Activated naive CD8-positive, alpha-beta T cell treated with anti-CD3 and anti-CD28 coated beads, Interleukin-2, amount 50 U/mL, for 24 hours (primary cell): ENCODE measurements at regions not wholly inside any gene's neighbourhood (a gene's known extent, or its start where the extent isn't known, plus 50 kb on each side); places are given as distances from the start of the nearest gene placed in this dataset.

ENCODE experiments used
- ATAC-seq: fragments of 150-1000 bp; cut with Tn5 transposase; one replicate; pipeline ENCODE4 v1.10.0; 2021
- DNase-seq: peaks from one replicate; pipeline ENCODE4 v3.0.0; 2021
- H3K27ac Mint-ChIP-seq: one replicate; pipeline ENCODE4 v1.8.0; 2021; ENCODE audit warnings: mild to moderate bottlenecking, mixed read lengths
- H3K27me3 Mint-ChIP-seq: one replicate; pipeline ENCODE4 v1.8.0; 2021; ENCODE audit warnings: mixed read lengths
- H3K36me3 Mint-ChIP-seq: one replicate; pipeline ENCODE4 v1.8.0; 2021; ENCODE audit warnings: low read depth, mixed read lengths
- H3K4me1 Mint-ChIP-seq: one replicate; pipeline ENCODE4 v1.8.0; 2021; ENCODE audit warnings: mixed read lengths
- H3K4me3 Mint-ChIP-seq: one replicate; pipeline ENCODE4 v1.8.0; 2021; ENCODE audit warnings: mild to moderate bottlenecking, moderate library complexity, mixed read lengths
- H3K9me3 Mint-ChIP-seq: one replicate; pipeline ENCODE4 v1.8.0; 2021; ENCODE audit warnings: mixed read lengths

DNA sequence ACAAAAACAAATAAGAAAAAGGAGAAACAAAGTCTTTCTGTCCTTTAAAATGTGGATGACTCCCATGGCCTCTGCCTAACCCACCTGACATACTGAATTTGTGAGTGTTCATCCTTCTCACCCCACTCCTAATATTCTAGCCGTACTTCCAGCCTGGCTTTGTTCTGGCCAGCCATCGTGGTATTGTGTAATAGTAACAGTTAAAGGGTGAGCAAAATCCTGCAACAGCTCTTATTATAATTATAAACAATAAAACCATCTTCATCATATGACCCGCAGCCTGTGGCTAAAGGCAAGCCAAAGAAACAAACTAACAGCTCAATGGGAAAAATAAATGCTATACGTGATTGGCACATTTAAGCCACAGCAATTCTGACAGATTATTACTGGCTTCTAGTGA lies 721.6 kb upstream of the TENM4 start:
- ATAC-seq = no peak
- no peaks in the 10 kb centered on the region for H3K4me1 Mint-ChIP-seq
- DNase-seq = no peak
- H3K27ac Mint-ChIP-seq = no peak overlapping the region
- peaks cover 8% of the 10 kb centered on the region for H3K9me3 Mint-ChIP-seq
- no peaks in the 10 kb centered on the region for H3K27me3 Mint-ChIP-seq
- H3K4me3 Mint-ChIP-seq = no peak overlapping the region
- H3K36me3 Mint-ChIP-seq = no peaks in the 10 kb centered on the region

DNA sequence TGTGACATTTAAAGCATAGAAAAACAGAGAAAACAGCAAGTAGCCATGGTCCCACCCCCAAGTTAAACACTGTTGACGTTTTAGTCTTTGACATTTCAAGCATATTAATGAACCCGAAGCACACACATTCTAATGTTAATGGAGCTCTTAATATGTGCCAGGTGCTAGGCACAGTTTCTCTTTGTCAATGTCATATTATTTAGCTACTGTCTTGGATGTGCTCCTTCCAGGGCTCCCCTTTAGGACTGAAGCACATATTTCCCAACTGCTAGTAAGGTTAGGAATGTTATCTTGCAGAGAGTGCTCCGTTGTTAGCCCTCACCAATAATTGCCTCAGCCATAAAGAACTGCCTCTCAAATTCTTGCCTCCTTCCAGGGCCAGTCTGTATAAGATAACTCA lies 716.6 kb upstream of the TENM4 start:
- Mint-ChIP-seq H3K36me3 (no peaks in the 10 kb centered on the region), H3K27ac (no peak overlapping the region), H3K9me3 (peaks cover 4% of the 10 kb centered on the region), H3K27me3 (no peaks in the 10 kb centered on the region), H3K4me1 (no peaks in the 10 kb centered on the region), H3K4me3 (no peak overlapping the region)
- DNase-seq = no peak
- ATAC-seq = no peak

DNA sequence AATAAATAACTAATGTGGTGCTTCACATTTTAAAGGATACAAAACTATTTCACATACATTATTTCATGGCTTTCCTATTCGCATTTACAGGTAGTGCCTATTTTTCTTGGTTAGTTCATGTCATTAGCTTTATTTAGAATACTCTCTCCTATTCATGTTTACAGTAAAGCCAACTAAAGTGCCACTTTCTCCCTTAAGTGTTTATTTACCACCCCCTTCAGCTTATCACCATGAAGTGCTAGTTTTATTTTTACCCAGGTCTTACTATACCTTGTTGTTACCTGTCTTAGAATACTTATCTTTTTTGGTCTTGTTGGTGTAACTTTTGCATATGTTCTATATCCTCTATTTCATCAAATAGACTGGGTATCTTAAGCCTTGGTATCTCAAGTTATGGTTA lies 715.2 kb upstream of the TENM4 start:
- H3K4me3 Mint-ChIP-seq = no peak overlapping the region
- ATAC-seq (no peak), DNase-seq (no peak)
- H3K27ac Mint-ChIP-seq = no peak overlapping the region
- no peaks in the 10 kb centered on the region for H3K4me1 Mint-ChIP-seq
- H3K36me3 Mint-ChIP-seq = no peaks in the 10 kb centered on the region
- no peaks in the 10 kb centered on the region for H3K27me3 Mint-ChIP-seq
- H3K9me3 Mint-ChIP-seq = peaks cover 4% of the 10 kb centered on the region

DNA sequence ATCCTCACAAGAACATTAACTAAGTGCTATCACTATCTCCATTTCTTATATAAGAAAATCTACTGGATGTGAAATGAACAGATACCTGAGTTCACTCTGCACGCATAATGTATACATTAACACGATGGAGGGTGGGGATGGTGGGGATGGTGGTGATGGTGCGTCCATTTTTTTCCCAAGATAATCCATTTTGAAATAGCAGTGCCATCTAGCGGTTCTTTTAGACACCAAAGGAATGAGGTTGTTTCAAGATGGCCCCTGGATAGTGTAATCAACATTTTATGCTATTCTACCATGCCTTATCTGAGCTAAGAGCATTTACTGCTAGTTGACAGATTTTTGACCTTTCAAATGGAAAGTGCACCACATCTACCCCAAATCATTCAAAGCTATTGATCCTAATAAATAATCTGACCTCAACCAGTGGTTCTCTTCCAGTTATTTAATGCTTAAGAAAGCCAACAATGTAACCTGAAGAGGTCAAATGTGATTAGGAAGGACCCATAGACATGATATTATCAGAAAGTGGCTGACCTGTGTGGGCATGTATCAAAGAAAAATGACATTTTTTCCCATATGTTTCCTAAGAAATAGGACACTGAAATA lies 714.7 kb upstream of the TENM4 start:
- H3K27me3 Mint-ChIP-seq = no peaks in the 10 kb centered on the region
- peaks cover 4% of the 10 kb centered on the region for H3K9me3 Mint-ChIP-seq
- no peak for ATAC-seq
- H3K36me3 Mint-ChIP-seq = no peaks in the 10 kb centered on the region
- H3K27ac Mint-ChIP-seq = no peak overlapping the region
- H3K4me1 Mint-ChIP-seq = no peaks in the 10 kb centered on the region
- no peak for DNase-seq
- H3K4me3 Mint-ChIP-seq = no peak overlapping the region

DNA sequence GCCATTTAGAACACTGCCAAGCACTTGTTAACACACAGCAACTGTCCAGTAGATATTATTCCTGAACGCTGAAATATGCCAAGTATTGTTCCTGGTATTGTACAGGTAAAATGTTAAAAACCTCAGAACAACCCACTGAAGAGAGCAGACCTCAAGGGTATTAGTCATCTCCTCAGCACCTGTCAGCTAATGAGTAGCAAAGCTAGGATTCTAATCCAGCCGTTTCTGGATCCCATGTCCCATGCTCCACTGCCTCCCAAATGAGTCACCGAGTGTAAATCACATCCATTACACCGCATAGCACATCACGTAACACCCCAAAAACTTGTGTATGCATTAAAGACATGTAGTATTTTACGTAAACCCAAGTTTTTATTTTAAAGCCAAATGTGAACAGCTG lies 705.4 kb upstream of the TENM4 start:
- no peaks in the 10 kb centered on the region for H3K27me3 Mint-ChIP-seq
- no peak overlapping the region for H3K27ac Mint-ChIP-seq
- no peak for DNase-seq
- no peaks in the 10 kb centered on the region for H3K9me3 Mint-ChIP-seq
- no peak overlapping the region for H3K4me3 Mint-ChIP-seq
- ATAC-seq = no peak
- no peaks in the 10 kb centered on the region for H3K36me3 Mint-ChIP-seq
- no peaks in the 10 kb centered on the region for H3K4me1 Mint-ChIP-seq

DNA sequence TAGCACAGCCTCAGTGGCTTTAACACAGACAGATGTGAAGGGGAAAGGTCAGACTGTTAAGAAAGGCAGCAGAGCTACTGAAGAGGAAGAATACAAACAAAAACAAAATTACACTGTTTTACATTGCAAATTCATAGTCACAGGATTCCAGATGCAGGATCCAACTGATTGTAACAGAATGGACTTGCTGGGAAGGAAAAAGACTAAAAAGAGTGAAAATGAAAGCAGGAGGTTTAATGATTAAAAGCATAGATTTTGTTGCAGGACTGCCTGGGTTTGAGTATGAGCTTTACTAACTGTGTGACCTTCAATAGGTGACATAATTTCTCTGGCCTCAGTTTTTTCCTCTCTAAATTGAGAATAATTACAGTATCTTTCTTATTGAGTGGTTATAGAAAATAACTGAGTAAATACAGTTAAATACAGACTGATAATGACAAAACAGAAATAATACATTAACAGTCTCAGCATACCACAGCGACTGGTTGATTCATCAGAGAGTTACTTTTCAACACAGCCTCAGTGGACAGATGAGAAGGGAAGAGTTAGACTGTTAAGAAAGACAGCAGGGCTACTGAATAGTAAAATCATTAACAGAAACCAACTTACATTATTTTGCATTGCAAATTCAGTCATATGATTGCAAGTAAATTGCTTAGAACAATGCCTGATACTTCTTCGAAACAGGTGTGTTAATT lies 704.2 kb upstream of the TENM4 start:
- no peaks in the 10 kb centered on the region for H3K36me3 Mint-ChIP-seq
- H3K9me3 Mint-ChIP-seq = no peaks in the 10 kb centered on the region
- H3K4me1 Mint-ChIP-seq = no peaks in the 10 kb centered on the region
- no peak overlapping the region for H3K27ac Mint-ChIP-seq
- ATAC-seq (no peak), DNase-seq (no peak)
- H3K4me3 Mint-ChIP-seq = no peak overlapping the region
- no peaks in the 10 kb centered on the region for H3K27me3 Mint-ChIP-seq

DNA sequence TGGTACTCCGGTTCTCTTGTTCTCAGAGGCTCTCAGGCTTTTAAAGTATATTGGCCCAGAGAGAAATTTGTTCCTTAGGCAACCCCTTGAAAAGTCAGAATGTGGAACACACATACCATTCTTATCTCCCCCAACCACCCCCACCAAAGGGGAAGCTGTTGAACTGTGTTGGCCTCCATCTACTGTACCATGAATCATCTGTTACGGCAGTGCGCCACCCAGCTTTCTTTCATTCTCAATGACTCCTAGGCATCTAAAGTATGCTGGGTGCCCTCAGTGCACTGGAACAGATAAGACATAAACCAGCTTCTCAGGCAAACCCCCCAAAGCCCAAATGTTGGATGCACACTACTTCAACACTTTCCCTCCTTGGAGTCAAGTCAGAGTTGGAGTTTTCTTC lies 696.2 kb upstream of the TENM4 start:
- no peak for DNase-seq
- peaks cover 5% of the 10 kb centered on the region for H3K9me3 Mint-ChIP-seq
- H3K27ac Mint-ChIP-seq = no peak overlapping the region
- H3K4me1 Mint-ChIP-seq = no peaks in the 10 kb centered on the region
- no peaks in the 10 kb centered on the region for H3K36me3 Mint-ChIP-seq
- H3K4me3 Mint-ChIP-seq = no peak overlapping the region
- no peak for ATAC-seq
- H3K27me3 Mint-ChIP-seq = no peaks in the 10 kb centered on the region

DNA sequence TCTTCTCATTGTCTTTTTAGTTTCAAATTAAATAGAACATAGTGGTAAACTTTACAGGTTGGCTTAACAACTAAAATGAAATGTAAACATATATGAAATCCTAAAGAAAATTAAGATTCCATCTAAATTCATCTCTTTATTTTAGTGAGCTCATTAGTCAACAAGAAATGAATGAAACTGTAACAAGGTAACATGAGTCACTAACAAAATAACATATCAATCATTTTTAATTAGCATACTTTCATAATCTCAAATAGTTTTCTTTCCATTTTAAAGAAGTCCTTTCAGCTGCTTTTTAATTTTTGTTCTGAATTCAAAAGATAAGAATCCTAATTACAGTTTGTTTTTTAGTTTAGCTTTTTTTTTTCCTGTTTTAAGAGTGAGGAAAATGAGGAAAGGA lies 688.6 kb upstream of the TENM4 start:
- Mint-ChIP-seq H3K4me3 (no peak overlapping the region), H3K27ac (no peak overlapping the region), H3K27me3 (no peaks in the 10 kb centered on the region), H3K9me3 (peaks cover 15% of the 10 kb centered on the region), H3K4me1 (no peaks in the 10 kb centered on the region), H3K36me3 (no peaks in the 10 kb centered on the region)
- ATAC-seq (no peak), DNase-seq (no peak)

DNA sequence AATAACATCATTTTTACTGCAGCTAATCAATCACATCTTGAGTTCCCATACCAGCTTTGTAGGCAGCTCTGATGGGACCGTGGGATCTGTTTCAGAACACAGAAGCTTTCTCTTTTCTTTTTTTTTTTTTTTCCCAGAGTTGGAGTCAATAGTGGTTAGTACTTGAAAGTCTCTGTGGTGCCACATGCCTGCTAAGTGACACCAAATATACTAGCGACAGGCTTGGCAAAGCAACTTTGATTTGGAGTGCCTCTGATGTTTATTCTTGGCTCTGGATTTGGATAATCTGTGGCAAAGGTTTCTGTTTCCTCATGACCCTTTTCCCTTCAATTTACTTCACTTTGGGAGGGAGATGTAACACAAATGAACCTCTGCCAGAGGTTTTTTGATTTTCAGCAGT lies 681.4 kb upstream of the TENM4 start:
- Mint-ChIP-seq H3K27ac (no peak overlapping the region), H3K4me1 (no peaks in the 10 kb centered on the region), H3K4me3 (no peak overlapping the region), H3K9me3 (peaks cover 7% of the 10 kb centered on the region), H3K27me3 (no peaks in the 10 kb centered on the region), H3K36me3 (no peaks in the 10 kb centered on the region)
- no peak for ATAC-seq
- no peak for DNase-seq

DNA sequence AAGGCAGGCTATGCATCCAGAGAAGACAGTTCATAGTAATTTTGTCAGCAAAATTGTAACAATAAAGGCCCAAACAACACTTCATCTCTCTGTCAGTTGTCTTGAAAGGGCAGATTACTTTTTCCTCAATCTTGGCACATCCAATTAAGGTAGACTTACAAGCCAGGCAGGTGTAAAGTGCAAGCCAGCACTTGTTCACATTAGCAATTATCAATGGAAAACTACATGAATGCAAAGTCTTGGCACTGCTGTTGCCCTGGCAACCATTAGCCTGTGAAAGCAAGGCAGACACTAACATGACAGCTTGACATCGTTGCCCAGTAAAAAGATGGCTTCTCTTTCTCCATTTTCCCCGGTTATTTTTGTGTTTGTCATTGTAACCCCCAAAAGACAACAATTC lies 677.2 kb upstream of the TENM4 start:
- no peaks in the 10 kb centered on the region for H3K27me3 Mint-ChIP-seq
- DNase-seq = no peak
- no peaks in the 10 kb centered on the region for H3K4me1 Mint-ChIP-seq
- H3K27ac Mint-ChIP-seq = no peak overlapping the region
- no peak for ATAC-seq
- H3K9me3 Mint-ChIP-seq = peaks cover 7% of the 10 kb centered on the region
- H3K4me3 Mint-ChIP-seq = no peak overlapping the region
- no peaks in the 10 kb centered on the region for H3K36me3 Mint-ChIP-seq

DNA sequence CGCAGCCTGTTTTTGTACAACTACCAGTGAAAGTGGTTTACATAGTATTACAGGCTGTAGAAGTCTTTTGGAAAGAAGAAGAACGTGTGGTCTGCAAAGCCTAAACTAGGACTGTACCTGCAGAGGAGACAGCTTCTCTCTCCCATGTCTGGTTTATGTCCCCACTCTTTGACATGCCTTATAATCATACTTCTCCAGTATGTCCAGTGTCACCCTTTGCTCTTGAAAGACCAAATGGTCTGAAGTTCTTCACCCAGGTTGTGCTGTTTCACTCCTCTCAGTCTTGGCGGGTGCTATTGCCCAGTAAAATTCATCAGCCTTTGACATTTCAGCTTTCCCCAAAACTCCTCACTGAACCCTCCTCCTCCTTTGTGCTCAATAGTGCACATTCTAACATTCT lies 676.0 kb upstream of the TENM4 start:
- no peak for DNase-seq
- H3K27ac Mint-ChIP-seq = no peak overlapping the region
- H3K27me3 Mint-ChIP-seq = no peaks in the 10 kb centered on the region
- H3K9me3 Mint-ChIP-seq = peaks cover 12% of the 10 kb centered on the region
- H3K4me1 Mint-ChIP-seq = no peaks in the 10 kb centered on the region
- no peak for ATAC-seq
- no peak overlapping the region for H3K4me3 Mint-ChIP-seq
- no peaks in the 10 kb centered on the region for H3K36me3 Mint-ChIP-seq

DNA sequence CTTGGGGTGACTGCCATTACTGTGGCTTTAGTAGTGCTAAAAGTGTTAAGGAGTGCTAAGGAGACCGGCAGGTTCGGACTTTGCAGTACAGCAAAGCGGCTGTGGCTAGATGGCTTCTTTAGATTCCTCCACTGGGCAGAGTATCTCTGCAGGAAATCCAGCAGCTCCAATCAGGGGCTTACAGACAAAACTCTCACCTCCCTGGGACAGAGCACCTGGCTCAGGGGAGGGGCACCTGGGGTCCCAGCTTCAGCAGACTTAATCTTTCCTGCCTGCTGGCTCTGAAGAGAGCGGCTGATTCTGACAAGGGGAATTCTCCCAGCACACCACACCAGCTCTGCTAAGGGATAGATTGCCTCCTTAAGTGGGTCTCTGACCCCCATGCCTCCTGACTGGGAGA lies 668.8 kb upstream of the TENM4 start:
- Mint-ChIP-seq H3K4me1 (no peaks in the 10 kb centered on the region), H3K27ac (no peak overlapping the region), H3K36me3 (no peaks in the 10 kb centered on the region), H3K27me3 (peaks cover 4% of the 10 kb centered on the region), H3K4me3 (no peak overlapping the region), H3K9me3 (peaks cover 25% of the 10 kb centered on the region)
- ATAC-seq (no peak), DNase-seq (no peak)

DNA sequence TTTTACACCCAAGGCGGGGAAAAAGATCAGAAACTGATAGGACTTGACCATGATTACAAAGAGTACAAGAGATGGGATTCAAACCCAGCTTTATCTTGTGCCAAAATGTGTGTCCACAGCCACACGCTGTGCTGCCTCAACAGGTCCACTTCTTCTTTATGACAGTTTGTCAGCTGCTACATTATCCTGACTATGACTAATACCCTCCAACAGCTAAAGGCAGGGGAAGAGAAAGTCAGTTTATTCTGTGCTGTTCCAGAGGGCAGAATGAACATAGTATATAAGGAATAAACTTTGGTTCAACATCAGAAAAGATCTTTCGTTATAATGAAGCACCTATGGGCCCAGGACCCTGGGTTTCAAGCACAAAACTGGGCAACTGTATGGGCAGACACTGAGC lies 668.2 kb upstream of the TENM4 start:
- Mint-ChIP-seq H3K4me3 (no peak overlapping the region), H3K36me3 (no peaks in the 10 kb centered on the region), H3K9me3 (peaks cover 25% of the 10 kb centered on the region), H3K27me3 (peaks cover 4% of the 10 kb centered on the region), H3K27ac (no peak overlapping the region), H3K4me1 (no peaks in the 10 kb centered on the region)
- ATAC-seq (no peak), DNase-seq (no peak)

DNA sequence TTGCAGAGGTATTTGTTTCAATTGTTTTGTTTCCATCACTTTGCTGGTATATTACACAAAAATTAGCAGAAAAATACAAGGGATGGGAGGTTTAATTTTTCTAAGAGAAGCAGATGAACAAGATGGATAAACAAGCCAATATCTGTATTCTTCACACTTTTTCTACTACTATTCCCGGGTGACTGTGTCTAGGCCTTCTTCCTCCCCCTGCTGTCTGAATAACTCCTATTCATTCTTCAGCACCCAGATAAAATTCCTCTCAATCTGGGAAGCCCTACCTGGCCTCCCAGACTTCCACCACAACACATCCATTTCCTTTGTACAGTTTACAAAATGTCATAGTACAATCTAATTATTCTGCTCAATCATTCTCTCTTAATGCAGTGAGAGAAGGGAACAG lies 666.6 kb upstream of the TENM4 start:
- Mint-ChIP-seq H3K27me3 (peaks cover 4% of the 10 kb centered on the region), H3K27ac (no peak overlapping the region), H3K4me3 (no peak overlapping the region), H3K4me1 (no peaks in the 10 kb centered on the region), H3K36me3 (no peaks in the 10 kb centered on the region), H3K9me3 (peaks cover 25% of the 10 kb centered on the region)
- no peak for DNase-seq
- no peak for ATAC-seq

DNA sequence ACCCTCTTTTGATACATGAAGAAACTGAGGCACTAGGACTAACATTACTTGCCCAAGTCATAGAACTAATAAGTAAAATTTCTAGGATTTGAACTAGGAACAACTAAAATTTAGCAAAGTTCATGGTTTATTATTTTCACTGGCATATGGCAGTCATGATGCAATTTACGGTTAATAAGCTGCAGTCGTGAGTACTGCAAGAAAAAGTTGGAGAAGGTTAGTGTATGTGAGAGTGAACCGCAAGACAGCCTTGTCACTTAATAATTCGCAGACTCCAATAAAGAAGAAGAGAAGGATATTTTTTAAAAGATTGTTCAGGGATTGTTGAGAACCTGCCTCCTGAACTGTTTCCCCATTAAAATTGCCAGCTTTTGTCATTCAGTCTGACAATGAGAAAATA lies 663.4 kb upstream of the TENM4 start:
- H3K4me3 Mint-ChIP-seq = no peak overlapping the region
- H3K27ac Mint-ChIP-seq = no peak overlapping the region
- peaks cover 7% of the 10 kb centered on the region for H3K9me3 Mint-ChIP-seq
- H3K4me1 Mint-ChIP-seq = no peaks in the 10 kb centered on the region
- DNase-seq = no peak
- peaks cover 4% of the 10 kb centered on the region for H3K27me3 Mint-ChIP-seq
- no peak for ATAC-seq
- H3K36me3 Mint-ChIP-seq = no peaks in the 10 kb centered on the region
